H1 (cell line): ENCODE measurements at regions not wholly inside any gene's neighbourhood (a gene's known extent, or its start where the extent isn't known, plus 50 kb on each side); places are given as distances from the start of the nearest gene placed in this dataset.

Experiments
- CEBPB ChIP-seq: IDR thresholded peaks from 2 replicates; pipeline ENCODE4 v1.6.1; 2012; ENCODE audit warnings: low read depth, low read length
- CHD1 ChIP-seq: IDR thresholded peaks from 2 replicates; pipeline ENCODE4 v1.6.1; 2012; ENCODE audit warnings: low read depth, low read length, improper control_type of control experiment
- CHD2 ChIP-seq: IDR thresholded peaks from 2 replicates; pipeline ENCODE4 v1.6.1; 2012; ENCODE audit warnings: low read length, improper control_type of control experiment
- HDAC6 ChIP-seq: IDR thresholded peaks from one replicate; pipeline ENCODE4 v1.7.1; 2012; ENCODE audit warnings: low read depth, mild to moderate bottlenecking, inconsistent platforms, low read length, moderate library complexity
- RNF2 ChIP-seq: fragments of 200-900, 300-1000 bp; sonication (generic); IDR thresholded peaks from 2 replicates; pipeline ENCODE4 v1.7.1; 2016; ENCODE audit warnings: borderline replicate concordance, low read depth, mild to moderate bottlenecking, antibody characterized with exemption, low read length; ENCODE audit not compliant: poor library complexity, severe bottlenecking; ENCODE audit errors: missing control alignments
- SP1 ChIP-seq: IDR thresholded peaks from 2 replicates; pipeline ENCODE4 v1.6.1; 2011; ENCODE audit warnings: low read depth, low read length

DNA sequence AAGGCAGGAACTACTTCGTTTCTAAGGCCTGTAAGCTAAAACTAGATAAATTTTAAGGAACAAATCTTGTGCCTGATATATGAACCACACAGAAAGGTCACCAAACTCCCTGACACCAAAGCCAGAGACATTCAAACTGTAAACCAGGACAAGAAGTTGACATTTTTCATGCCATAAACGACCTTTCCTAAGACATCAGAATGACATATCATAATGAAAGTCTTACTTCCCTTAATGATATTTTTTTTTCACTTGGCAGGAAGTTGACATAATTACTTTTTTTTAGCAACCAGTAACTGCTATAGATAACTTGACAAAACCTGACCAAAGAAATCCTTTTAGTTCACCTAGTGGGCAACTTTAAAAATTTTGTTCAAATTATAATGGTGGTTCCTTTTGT is 231.5 kb upstream of the AGTR2 start (continued):
- no peak for TF ChIP-seq CHD1
- TF ChIP-seq HDAC6, result no peak
- no peak for TF ChIP-seq SP1
- TF ChIP-seq RNF2, result no peak
- no peak for TF ChIP-seq CHD2
- no peak for TF ChIP-seq CEBPB
